ENCODE measurements at regions not wholly inside any gene's neighbourhood (a gene's known extent, or its start where the extent isn't known, plus 50 kb on each side); places are given as distances from the start of the nearest gene placed in this dataset.

- TF ChIP-seq POLR2A (IDR thresholded peaks at IDR 0.05) (no peak), CTCF (IDR thresholded peaks at IDR 0.05) (no peak)
These were observed 123.4 kb upstream of the COL3A1 start for GRCh38 chr2:188850786-188851185.
